ENCODE measurements at regions not wholly inside any gene's neighbourhood (a gene's known extent, or its start where the extent isn't known, plus 50 kb on each side); places are given as distances from the start of the nearest gene placed in this dataset.

DNA sequence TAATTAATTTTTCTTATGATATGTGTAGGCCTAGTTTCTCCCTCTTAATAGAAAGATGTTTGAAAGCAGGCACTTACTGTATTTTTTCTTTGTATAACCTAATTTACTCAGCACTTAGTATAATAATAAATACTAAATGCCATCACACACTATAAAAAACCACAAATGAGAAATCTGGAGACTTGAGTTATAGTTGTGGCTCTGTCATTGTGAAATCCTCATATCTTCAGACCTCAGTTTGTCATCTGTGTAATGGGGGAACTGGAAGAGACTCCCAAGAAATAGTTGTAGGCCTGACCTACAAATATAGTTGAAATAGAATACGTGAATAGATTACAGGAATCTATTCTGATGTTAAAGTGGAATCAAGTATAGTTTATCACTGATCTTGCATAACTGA lies 287.6 kb upstream of the DPH6 start:
- TF ChIP-seq POLR2A (IDR thresholded peaks at IDR 0.05; ENCODE audit: low read depth) (no peak), POLR2AphosphoS5 (IDR thresholded peaks at IDR 0.05) (no peak), CTCF (IDR thresholded peaks at IDR 0.05) (no peak), EP300 (IDR thresholded peaks at IDR 0.05) (no peak)

All from esophagus muscularis mucosa (tissue), 4 donors.